Left ventricle myocardium superior (tissue), 1 donor: ENCODE measurements at regions not wholly inside any gene's neighbourhood (a gene's known extent, or its start where the extent isn't known, plus 50 kb on each side); places are given as distances from the start of the nearest gene placed in this dataset.

Experiments
- ATAC-seq: fragments of 200-7000 bp; cut with Tn5 transposase; one replicate; pipeline ENCODE4 v1.9.1; 2020; ENCODE audit warnings: mild to moderate bottlenecking, moderate library complexity
- DNase-seq: peaks from one replicate; pipeline ENCODE4 v3.0.0-alpha.2; 2020
- intact Hi-C: fragments of 100-400 bp; cut with micrococcal nuclease; formaldehyde crosslinking; loops from one replicate; pipeline ENCODE4 v1.11.0; 2022
- donor health status: DM: no; HTN: yes; CAD: no; lungs with severe emphysema.

- ATAC-seq (no peak), DNase-seq (no peak)
- intact Hi-C loops = no loop called here
Measured at GRCh38 chr22:47921906-47922305, 1159.5 kb downstream of the TBC1D22A start.

- DNase-seq (no peak), ATAC-seq (no peak)
- intact Hi-C loops = no loop called here
Measured at GRCh38 chr22:47920380-47920959, 1158.0 kb downstream of the TBC1D22A start.

- intact Hi-C loops = no loop called here
- ATAC-seq (no peak), DNase-seq (no peak)
Measured at GRCh38 chr22:47919893-47920292, 1157.4 kb downstream of the TBC1D22A start.

GRCh38 chr22:47919001-47919441 is 1156.6 kb downstream of the TBC1D22A start:
- intact Hi-C loops = no loop called here
- no peak for DNase-seq
- no peak for ATAC-seq

GRCh38 chr22:47918276-47918921 is 1155.9 kb downstream of the TBC1D22A start:
- no peak for ATAC-seq
- intact Hi-C loops = no loop called here
- DNase-seq = no peak

GRCh38 chr22:47914481-47915097 is 1152.1 kb downstream of the TBC1D22A start:
- intact Hi-C loops = no loop called here
- no peak for DNase-seq
- no peak for ATAC-seq

GRCh38 chr22:47902646-47903180 is 1140.3 kb downstream of the TBC1D22A start:
- intact Hi-C loops = no loop called here
- ATAC-seq = no peak

GRCh38 chr22:47901911-47902310 is 1139.5 kb downstream of the TBC1D22A start:
- intact Hi-C loops = no loop called here
- ATAC-seq (no peak), DNase-seq (no peak)

More at GRCh38 chr22:47902646-47903180, 1140.3 kb downstream of the TBC1D22A start:
- no peak for DNase-seq

GRCh38 chr22:47899894-47900293 is 1137.4 kb downstream of the TBC1D22A start:
- no peak for DNase-seq
- intact Hi-C loops = no loop called here
- ATAC-seq = no peak

GRCh38 chr22:47898946-47899345 is 1136.5 kb downstream of the TBC1D22A start:
- no peak for ATAC-seq
- DNase-seq = no peak
- intact Hi-C loops = no loop called here

- intact Hi-C loops = no loop called here
Measured at GRCh38 chr22:47891609-47892008, 1129.2 kb downstream of the TBC1D22A start.

GRCh38 chr22:47888817-47889216 is 1126.4 kb downstream of the TBC1D22A start:
- ATAC-seq (no peak), DNase-seq (no peak)
- intact Hi-C loops = no loop called here

More at GRCh38 chr22:47891609-47892008, 1129.2 kb downstream of the TBC1D22A start:
- ATAC-seq (no peak), DNase-seq (no peak)

- intact Hi-C loops = no loop called here
- no peak for ATAC-seq
- DNase-seq = no peak
Measured at GRCh38 chr22:47884775-47885174, 1122.3 kb downstream of the TBC1D22A start.

- ATAC-seq = no peak
- DNase-seq = no peak
- intact Hi-C loops = no loop called here
Measured at GRCh38 chr22:47884200-47884599, 1121.8 kb downstream of the TBC1D22A start.

- DNase-seq (no peak), ATAC-seq (no peak)
- intact Hi-C loops = no loop called here
Measured at GRCh38 chr22:47883757-47884156, 1121.3 kb downstream of the TBC1D22A start.

- intact Hi-C loops = no loop called here
- no peak for ATAC-seq
- DNase-seq = no peak
Measured at GRCh38 chr22:47879346-47879745, 1116.9 kb downstream of the TBC1D22A start.

- no peak for DNase-seq
- intact Hi-C loops = no loop called here
- no peak for ATAC-seq
Measured at GRCh38 chr22:47878460-47878859, 1116.0 kb downstream of the TBC1D22A start.

- no peak for ATAC-seq
- DNase-seq = no peak
- intact Hi-C loops = no loop called here
Measured at GRCh38 chr22:47872761-47873535, 1110.5 kb downstream of the TBC1D22A start.

GRCh38 chr22:47865626-47866025 is 1103.2 kb downstream of the TBC1D22A start:
- ATAC-seq (no peak), DNase-seq (no peak)
- intact Hi-C loops = no loop called here

GRCh38 chr22:47862394-47862793 is 1099.9 kb downstream of the TBC1D22A start:
- no peak for ATAC-seq
- no peak for DNase-seq
- intact Hi-C loops = no loop called here
